Activated T-cell treated with anti-CD3 and anti-CD28 coated beads, Interleukin-2, amount 50 U/mL, for 72 hours (primary cell): ENCODE measurements at regions not wholly inside any gene's neighbourhood (a gene's known extent, or its start where the extent isn't known, plus 50 kb on each side); places are given as distances from the start of the nearest gene placed in this dataset.

Experiments
- ATAC-seq, 2 donors: fragments of 150-1000 bp; cut with Tn5 transposase; replicated peaks in 1 of 2; 2 replicates each; pipeline ENCODE4 v1.10.0; 2021; ENCODE audit warnings: moderate library complexity in 2 of 2, mild to moderate bottlenecking in 1 of 2
- DNase-seq, 2 donors: peaks; one replicate each; pipeline ENCODE4 v3.0.0; 2021 to 2022; ENCODE audit warnings: mixed read lengths in 1 of 2
- H3K27ac Mint-ChIP-seq: one replicate; pipeline ENCODE4 v1.8.0; 2022; ENCODE audit warnings: mild to moderate bottlenecking, moderate library complexity, mixed read lengths
- H3K27me3 Mint-ChIP-seq: one replicate; pipeline ENCODE4 v1.8.0; 2022; ENCODE audit warnings: low read depth, mixed read lengths
- H3K36me3 Mint-ChIP-seq, 2 donors: one replicate each; pipeline ENCODE4 v1.8.0; 2022; ENCODE audit warnings: mixed read lengths in 2 of 2, mild to moderate bottlenecking in 1 of 2; ENCODE audit not compliant: insufficient read depth in 2 of 2
- H3K4me1 Mint-ChIP-seq: one replicate; pipeline ENCODE4 v1.8.0; 2022; ENCODE audit warnings: low read depth, mixed read lengths
- H3K4me3 Mint-ChIP-seq, 2 donors: one replicate each; pipeline ENCODE4 v1.8.0; 2022; ENCODE audit warnings: mild to moderate bottlenecking in 2 of 2, mixed read lengths in 2 of 2, moderate library complexity in 2 of 2
- H3K9me3 Mint-ChIP-seq, 2 donors: one replicate each; pipeline ENCODE4 v1.8.0; 2022; ENCODE audit warnings: mixed read lengths in 2 of 2

DNA sequence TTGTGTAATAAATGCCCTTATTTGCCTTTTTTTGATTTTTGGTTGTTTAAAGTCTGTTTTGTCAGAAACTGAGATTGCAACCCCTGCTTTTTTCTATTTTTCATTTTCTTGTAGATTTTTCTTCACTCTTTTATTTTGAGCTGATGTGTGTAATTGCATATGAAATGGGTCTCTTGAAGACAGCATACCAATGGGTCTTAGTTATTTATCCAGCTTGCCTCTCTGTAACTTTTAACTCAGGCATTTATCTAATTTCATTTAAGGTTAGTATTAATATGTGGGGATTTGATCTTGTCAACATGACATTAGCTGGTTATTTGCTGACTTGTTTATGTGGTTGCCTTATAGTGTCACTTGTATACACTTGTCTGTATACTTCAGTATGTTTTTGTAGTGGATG, 378.0 kb downstream of the CPXCR1 start:
- Mint-ChIP-seq H3K27me3 (no peaks in the 10 kb centered on the region), H3K4me3 (no peak overlapping the region), H3K36me3 (peaks cover 0 to 3% of the 10 kb centered on the region in 2 donors), H3K27ac (no peak overlapping the region), H3K4me1 (no peaks in the 10 kb centered on the region), H3K9me3 (peaks cover 4 to 9% of the 10 kb centered on the region in 2 donors)
- ATAC-seq = no peak
- DNase-seq = no peak
